IPS DF 4.7 (cell line): ENCODE measurements at regions not wholly inside any gene's neighbourhood (a gene's known extent, or its start where the extent isn't known, plus 50 kb on each side); places are given as distances from the start of the nearest gene placed in this dataset.

Source experiments
- DNase-seq: peaks from one replicate; pipeline ENCODE4 v3.0.0-alpha.2; 2013; ENCODE audit warnings: low spot score; ENCODE audit errors: extremely low read depth

DNA sequence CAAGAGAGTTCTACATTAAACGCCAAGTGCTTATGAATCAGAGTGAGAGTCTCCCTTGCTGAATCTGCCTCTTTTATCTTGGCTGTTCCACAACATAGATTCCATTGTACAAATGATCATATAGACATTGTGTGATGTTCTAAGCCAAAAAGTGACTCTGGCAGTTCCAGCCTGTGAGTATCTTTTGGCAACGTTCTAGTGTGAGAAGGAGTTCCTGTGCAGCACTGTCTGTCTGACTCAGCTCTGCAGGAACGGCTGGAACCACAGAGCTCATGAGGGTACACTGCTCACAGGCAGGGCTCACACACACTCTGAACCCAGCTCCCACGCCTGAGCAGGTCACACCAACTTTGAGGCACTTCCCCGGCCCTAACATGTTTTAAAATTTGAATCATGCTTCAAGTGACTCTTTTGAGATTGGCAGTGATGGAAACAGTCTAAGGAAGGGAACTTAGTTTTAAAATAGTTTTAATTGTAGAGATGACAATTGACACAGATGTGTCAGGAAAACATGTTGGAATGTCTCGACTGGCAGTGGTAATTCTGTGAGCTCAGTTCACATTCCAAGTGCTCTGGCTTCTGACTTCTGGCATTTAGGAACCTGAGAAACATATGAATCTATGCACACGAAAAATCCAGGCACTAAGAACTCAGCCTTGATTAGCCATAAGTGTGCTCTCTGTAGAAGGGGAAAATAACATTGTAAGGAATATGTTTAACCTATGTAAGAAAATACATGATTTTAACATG is 272.0 kb downstream of the UQCRFS1 start:
- DNase-seq: no peak

DNA sequence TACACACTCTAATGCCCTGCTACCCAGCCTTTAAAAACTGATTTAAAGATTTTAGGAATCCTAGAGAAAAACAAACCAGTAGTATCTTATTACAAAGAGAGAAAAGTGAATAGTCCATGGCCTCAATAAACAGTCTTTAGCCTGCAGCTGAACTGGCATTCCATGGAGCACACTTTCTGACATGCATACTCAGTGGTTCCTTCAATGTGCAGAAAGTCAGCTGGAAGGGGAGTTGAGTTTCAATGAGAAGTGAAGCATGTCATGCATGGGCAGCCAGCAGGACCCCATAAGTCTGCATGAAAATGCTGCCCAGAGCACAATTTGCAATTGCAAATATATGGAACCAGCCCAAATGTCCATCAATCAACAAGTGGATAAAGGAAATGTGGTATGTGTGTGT is 273.7 kb downstream of the UQCRFS1 start:
- no peak for DNase-seq

DNA sequence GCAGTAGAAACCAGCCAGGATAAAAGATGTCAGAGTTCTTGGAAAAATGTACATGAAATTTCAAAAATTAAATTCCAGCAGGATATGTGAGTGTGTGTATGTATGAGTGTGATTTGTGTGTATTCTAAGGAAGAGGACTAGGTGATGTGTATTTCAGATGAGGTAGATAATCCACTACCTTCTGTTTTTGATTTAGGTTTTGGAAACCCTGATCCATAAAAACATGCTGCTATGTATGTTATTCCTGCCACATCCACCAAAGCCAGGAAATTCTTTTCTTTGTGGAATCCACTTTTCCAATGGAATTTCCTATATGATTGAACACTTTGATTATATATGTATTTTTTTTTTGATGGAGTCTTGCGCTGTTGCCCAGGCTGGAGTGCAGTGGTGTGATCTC is 276.9 kb downstream of the UQCRFS1 start:
- DNase-seq: no peak

DNA sequence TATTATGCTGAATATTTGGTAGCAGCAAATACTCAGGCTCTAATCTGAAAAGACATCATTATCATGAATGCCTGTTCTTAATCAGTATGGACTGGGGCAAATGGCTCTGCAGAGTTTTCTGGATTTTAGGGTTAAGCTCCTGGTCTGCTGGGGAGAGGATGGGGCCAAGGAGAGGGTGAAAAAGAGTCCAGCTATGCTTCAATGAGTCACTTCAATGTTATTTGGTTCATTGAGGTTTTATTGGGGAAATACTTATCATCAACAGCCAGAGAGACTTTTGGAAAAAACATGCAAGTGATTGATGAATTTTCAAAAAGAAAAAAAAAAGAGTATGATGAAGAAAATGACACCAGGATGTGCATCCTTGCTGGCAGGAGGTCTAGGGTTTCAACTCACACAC is 278.3 kb downstream of the UQCRFS1 start:
- no peak for DNase-seq

DNA sequence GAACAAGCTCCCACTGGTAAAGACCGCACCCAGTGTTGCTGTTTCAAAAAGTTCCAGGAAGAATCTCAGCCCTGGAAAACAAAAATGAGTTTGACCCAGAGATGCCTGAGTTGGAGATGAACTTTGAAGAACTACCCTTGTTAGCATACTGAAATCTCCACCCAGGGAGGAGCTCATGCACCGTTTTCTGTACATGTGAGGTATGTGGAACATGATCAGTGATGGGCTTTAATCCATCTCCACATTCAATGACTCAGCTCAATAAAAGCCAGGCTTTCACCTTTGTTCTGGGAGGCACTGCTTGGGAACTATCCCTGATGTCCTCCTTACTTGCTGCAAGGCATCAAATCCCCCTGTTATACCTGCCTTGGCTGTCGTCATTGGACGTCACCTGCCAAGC is 279.9 kb downstream of the UQCRFS1 start:
- no peak for DNase-seq

DNA sequence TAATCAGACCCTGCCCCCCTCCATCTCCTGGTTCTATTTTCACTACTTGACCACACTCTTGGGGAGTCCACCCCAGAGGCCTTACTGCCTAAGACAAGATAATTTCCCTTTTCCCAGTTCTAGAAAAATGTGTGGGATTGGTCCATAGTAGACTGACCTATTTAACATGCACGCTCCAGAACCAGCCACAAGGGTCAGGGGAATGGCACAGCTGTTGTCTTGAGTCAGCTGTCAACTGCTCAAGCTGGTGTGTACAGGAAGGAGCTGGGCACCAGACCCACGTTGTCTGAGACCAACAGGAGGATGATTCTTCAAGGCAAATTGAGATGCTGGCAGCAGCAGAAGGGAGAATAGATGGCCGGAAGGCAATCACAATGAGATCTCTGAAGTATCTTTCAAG is 280.5 kb downstream of the UQCRFS1 start:
- DNase-seq: no peak

DNA sequence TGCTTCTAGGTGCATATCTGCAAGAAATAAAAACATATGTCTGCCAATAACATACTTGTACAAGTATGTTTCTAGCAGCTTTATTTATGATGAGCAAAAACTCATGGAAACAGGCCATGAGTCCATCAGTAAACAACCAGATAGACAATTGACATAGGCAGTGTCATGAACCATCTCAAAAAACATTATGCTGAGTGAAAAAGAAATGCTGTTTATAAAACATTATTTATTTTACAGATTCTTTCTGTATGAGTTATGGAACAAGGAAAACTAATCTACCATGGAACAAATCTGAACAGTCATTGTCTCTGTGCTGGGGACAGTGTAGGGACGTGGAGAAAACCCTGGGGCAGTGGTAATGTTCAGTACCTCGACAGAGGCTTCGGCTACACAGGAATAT is 283.9 kb downstream of the UQCRFS1 start:
- DNase-seq: no peak

DNA sequence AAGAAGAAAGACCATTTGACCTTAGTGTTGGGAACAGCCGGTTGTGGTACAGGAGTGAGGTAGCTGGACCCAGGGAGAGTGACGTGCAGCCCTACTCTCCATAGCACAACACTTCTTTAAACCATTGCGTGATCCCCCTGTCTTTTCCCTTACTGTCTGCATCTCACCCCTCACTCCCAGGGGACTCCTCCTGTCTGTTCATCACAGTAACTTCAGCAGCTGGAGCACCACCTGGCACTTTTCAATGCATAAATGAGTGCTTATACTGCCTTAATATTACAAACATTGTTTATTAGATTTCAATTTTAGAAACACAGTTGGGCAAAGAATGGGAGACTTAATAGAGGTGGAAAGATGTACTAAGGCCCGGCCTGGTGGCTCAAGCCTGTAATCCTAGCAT is 285.5 kb downstream of the UQCRFS1 start:
- DNase-seq: no peak

DNA sequence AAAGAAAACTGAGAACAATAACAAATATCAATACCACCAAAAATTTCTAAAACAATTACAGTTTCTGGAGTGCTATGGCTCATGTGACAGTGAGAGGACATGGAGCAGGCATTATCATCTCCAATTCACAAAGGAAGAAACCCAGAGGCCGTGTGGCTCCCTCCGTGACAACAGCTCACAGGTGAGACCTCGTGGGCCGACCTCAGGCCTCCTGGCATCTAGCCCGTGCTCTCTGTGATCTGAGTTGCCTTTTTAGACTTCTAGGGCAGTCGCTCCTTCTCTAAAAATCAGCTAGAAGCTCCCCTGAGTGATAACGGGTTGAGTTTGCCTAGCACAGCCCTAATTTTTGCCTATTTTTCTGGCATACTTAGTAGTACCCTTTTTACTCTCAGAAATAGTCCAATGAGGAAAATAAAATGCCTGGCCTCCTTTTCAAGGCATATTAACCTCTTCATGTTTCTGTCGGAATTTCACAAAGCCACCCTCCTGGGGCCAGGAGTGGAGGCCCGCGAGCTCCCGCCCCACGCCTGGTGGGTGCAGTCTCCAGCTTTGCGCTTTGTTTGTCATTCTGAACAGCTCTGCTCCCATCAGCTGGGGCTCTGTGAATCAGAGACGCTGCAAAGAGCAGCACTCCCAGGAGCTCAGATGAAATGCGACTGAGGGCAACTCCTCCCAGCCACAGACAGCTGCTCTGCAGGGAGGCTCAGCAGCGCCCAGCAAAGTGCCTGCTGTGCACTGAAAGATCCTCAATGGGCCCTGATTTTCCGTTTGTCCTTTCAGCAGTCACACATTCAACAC is 292.5 kb downstream of the UQCRFS1 start:
- no peak for DNase-seq

DNA sequence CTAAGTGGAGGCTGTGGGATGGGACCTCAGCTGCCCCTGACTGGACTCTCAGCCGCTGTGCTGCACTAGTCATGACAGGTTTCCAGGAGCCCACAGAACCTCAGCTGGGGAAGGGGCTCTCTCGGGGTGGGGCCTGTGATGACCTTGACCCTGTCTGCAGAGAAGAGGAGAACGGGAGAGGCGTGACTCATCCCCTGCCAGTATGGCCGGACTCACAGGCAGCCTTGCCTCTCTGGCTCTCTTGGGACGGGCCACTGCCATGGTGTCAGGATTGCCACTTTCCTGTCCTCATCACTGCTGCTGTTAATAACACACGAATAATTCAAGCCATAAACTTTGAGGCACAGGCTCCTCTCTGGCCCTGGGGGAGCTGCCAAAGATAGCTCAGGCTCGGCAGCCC is 295.3 kb downstream of the UQCRFS1 start:
- no peak for DNase-seq

DNA sequence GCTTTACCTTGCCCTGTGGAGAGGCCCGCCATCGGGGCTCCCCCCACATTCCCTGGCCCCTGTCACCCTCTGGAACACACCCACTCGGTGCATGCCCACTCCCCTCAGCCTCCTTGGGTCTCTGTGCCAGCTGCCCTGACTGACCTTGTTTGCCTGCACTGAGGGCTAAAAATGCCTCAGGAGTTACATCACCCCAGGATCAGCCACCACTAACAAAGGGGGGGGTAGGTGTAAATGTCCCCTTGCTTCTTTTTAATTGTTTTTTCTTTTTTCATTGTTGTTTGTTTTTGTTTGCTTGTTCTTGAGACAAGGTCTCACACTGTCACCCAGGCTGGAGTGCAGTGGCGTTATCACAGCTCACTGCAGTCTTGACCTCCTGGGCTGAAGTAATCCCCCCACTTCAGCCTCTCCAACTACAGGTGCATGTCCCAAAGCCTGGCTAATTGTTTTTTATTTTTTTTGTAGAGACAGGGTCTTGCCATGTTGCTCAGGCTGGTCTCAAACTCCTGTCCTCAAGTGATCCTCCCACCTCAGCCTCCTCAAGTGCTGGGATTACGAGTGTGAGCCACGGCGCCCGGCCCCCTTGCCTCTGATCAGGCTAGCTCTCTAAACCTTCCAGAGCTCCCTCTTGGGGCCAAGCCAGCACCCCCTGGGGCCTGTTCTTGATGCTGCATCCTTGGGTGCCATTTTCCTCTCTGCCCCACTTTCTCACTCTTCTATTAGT is 297.1 kb downstream of the UQCRFS1 start:
- no peak for DNase-seq

DNA sequence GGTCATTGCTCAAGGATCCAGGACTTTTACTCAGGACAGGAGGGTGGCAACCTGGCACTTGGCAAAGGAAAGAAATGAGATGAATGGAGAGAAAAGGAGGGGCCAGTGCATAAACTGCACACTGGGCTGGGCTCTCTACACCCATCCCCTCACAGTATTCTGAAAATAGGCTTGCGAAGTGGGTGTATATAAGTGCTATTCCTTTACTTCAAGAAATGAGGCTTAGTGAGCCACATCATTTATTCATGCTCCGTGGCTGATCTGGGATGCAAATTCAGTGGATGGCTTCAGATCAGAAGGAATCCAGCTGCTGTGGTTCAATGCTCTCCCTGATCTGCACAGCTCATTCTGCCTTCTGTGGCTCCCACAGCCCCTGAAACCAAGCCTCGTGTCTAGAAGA is 297.7 kb downstream of the UQCRFS1 start:
- DNase-seq: no peak

DNA sequence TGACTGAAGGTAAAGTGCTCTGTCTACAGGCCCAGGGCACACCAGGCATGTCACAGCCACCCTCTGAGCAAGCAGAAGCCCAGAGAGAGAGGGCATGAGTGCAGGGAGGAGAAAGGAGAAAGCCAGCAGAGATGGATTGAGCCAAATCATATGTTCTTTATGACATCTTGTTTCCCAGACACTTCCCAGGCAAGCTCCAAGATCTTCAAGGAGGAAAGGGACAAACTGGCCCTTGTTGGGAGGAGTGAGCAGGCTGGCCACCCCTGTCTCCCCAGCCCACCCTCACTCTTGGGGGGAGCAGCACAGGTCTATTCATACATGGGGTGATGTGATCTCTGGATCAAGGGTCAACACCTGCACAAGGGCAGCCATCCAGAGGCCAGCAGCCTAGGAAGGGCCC is 298.8 kb downstream of the UQCRFS1 start:
- no peak for DNase-seq

DNA sequence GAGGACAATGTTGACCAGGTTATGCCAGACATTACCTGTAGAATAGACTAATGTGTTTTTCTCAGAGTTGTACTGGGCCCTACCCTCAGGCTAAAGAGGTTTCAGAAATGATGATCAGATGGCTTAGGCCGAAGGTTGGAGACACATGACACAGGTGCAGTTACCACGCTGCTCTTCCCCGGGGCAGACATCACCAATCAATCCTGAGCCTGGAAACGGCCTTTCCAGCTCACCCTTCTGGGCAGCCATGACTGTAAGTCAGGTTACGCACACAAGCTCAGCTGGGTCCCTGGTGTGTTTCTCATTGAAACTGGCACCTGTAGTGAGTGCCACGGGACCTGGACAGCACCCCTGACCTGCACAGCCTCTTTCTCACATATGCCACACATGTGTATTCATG is 299.3 kb downstream of the UQCRFS1 start:
- no peak for DNase-seq

DNA sequence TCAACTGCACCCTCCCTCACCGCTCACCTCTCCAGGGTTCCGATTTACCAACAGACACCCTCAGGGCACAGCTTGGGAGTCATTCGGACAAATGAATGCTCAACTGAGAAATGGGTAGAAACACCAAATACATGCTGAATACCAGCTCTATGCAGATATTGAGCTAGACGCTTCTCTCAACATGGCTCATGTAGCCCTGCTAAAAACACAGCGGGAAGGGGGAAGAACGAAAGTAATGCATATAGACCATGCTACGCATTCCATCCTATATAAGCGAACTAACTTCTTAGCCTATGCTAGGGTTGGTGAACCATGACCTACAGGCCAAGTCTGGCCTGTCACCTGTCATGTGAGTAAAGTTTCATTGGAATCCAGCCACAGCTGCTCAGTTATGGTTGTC is 304.0 kb downstream of the UQCRFS1 start:
- DNase-seq: no peak

DNA sequence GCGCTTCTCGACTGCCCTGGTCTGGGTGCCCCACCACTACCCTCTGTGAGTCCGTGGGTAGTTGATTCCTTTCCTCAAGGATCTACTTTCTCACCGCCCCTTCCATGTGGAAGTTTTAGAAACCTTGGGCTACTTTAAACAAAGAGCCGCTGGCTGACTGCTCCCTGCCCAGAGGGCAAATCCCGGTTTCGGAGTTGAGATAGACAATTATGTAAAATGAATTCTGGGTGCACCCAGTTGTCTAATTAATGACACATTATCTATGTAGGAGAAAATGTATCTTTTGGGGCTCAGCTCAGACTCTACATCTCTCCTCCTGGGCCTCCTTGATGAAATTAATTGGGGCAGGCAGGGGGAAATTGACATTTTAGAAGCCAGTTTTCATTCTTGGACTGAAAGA is 305.4 kb downstream of the UQCRFS1 start:
- no peak for DNase-seq

DNA sequence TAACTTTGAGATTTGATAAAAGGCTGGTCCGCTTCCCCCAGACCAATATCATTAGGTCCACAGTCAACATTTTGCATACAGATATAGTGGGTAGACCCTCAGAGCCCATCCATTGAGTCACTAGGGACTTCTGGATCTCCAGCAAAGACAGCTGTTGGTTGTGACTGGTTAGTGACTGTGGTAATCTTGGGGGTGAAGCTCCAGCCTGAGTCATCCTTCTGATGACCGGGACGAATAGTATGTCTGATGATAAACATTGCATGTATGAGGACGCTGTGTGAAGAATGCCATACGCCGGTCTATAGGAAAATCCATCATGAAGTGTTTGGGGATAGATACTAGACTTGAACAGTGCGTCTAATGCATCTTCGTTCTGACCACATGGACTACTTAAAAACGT is 307.0 kb downstream of the UQCRFS1 start:
- no peak for DNase-seq

DNA sequence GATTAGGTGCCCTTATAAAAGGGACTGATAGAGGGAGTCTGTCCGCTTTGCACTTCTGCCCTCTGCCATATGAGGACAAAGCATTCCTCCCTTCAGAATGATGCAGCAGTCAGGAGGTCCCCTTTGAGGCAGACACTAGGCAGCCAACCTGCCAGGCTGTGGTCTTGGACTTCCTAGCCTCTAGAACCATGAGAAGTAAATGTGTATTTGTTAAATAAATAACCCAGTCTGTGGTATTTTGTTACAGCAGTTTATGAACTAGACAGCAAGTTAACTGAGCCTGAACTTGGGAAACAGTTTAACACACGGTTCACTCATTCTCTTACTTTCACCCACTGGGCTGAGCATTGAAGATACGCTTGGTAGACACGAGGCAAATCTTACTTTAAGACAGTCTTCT is 313.2 kb downstream of the UQCRFS1 start:
- no peak for DNase-seq

DNA sequence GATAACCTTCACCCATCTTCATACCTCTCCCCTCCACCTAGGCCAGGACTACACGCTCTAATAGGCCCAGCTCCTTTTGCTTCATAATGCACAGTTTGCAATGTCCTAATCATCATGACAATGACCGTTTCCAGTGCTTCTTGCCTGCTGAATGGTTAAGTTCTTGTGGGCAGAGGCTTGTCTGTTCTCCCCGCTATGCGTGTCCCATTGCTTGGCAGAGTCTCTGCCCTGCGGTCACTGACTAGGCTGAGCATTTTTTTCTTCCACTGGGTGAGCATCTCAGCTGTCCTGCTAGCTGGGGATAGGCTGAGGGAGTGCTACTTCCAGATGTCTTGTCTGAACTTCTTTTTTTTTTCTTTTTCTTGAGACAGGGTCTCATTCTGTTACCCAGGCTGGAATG is 314.7 kb downstream of the UQCRFS1 start:
- no peak for DNase-seq

DNA sequence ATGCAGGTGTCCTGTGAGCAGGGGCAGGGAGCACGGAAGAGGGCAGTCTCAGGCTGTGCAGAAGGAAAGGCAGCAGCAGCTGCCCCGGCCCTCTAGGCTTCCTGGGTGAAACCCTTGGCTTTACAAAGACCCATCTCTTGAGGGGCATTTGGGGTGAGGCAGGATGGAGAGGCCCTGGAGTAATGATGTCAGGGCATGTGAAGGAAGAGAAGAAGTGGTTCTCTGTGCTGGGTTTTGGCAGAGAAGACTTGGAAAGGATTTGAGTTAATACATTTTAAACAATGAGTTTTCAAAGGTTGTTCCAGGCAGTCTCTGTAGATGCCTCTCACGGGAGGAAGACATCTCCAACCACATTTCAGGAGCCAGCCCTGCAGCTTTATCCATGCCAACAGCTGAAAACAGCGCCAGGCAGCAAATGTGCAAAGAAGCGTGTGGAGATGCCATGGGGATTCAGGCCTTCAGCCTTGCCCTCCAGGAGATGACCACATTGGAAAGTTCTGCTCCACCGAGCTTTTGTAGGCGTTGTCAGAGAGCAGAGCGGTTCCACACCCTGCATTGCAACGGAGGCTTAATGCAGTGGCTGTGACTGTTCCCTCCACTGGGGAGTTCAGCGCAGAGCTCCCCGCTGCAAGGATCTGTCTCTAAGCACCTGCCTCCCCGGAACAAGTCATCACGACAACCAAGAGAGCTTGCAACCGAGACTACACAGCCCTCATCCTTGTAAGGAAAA is 322.8 kb downstream of the UQCRFS1 start:
- DNase-seq: no peak

DNA sequence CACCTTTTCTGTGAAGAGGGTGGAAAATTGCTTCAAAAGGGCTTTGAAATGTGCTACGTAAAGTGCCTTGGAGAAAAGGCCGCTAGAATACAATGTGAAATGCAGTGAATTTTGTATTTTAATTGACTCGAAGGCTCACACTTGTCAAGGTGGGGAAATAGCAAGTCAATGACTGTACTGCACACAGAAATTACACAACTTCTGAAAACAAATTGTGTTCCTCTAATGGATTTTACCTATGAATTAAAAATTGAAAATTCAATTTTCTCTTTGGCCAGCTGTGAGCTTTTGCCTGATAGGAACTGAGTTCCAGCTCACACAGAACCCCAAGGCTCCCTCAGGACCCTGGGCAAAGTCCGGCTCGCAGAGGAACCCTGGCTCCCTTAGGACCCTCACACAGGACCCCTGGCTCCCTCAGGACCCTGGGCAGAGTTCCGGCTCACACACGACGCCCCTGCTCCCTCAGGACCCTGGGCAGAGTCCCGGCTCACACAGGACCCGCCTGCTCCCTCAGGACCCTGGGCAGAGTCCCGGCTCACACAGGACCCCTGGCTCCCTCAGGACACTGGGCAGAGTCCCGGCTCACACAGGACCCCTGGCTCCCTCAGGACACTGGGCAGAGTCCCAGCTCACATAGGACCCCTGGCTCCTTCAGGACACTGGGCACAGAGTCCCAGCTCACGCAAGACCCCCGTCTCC is 324.9 kb downstream of the UQCRFS1 start:
- DNase-seq: no peak
